ENCODE measurements at regions not wholly inside any gene's neighbourhood (a gene's known extent, or its start where the extent isn't known, plus 50 kb on each side); places are given as distances from the start of the nearest gene placed in this dataset.

- peaks cover 4% of the 10 kb centered on the region for H3K27me3 Mint-ChIP-seq (ENCODE audit: unreplicated experiment)
- peak overlapping the region; percentile 9 for H3K4me3 Mint-ChIP-seq (ENCODE audit: unreplicated experiment)
- H3K36me3 Mint-ChIP-seq (ENCODE audit: unreplicated experiment) = no peaks in the 10 kb centered on the region
- DNase-seq = no peak
- peaks cover 10% of the 10 kb centered on the region for H3K4me1 Mint-ChIP-seq (ENCODE audit: low read depth, unreplicated experiment)
- no peaks in the 10 kb centered on the region for H3K9me3 Mint-ChIP-seq (ENCODE audit: unreplicated experiment)
- H3K27ac Mint-ChIP-seq (ENCODE audit: unreplicated experiment) = peak overlapping the region; percentile 18
- TF ChIP-seq, protein P1, sequence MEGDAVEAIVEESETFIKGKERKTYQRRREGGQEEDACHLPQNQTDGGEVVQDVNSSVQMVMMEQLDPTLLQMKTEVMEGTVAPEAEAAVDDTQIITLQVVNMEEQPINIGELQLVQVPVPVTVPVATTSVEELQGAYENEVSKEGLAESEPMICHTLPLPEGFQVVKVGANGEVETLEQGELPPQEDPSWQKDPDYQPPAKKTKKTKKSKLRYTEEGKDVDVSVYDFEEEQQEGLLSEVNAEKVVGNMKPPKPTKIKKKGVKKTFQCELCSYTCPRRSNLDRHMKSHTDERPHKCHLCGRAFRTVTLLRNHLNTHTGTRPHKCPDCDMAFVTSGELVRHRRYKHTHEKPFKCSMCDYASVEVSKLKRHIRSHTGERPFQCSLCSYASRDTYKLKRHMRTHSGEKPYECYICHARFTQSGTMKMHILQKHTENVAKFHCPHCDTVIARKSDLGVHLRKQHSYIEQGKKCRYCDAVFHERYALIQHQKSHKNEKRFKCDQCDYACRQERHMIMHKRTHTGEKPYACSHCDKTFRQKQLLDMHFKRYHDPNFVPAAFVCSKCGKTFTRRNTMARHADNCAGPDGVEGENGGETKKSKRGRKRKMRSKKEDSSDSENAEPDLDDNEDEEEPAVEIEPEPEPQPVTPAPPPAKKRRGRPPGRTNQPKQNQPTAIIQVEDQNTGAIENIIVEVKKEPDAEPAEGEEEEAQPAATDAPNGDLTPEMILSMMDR (IDR thresholded peaks at IDR 0.05; ENCODE audit: partially characterized antibody, unreplicated experiment) = no peak
These were observed 55.5 kb upstream of the FSTL1 start for GRCh38 chr3:120506076-120506827.

GRCh38 chr3:120503727-120504616 lies 53.2 kb upstream of the FSTL1 start:
- Mint-ChIP-seq H3K27me3 (ENCODE audit: unreplicated experiment) (peaks cover 4% of the 10 kb centered on the region), H3K36me3 (ENCODE audit: unreplicated experiment) (no peaks in the 10 kb centered on the region), H3K27ac (ENCODE audit: unreplicated experiment) (no peak overlapping the region), H3K4me1 (ENCODE audit: low read depth, unreplicated experiment) (peaks cover 14% of the 10 kb centered on the region), H3K4me3 (ENCODE audit: unreplicated experiment) (no peak overlapping the region), H3K9me3 (ENCODE audit: unreplicated experiment) (no peaks in the 10 kb centered on the region)
- DNase-seq = no peak
- TF ChIP-seq, protein P1 (IDR thresholded peaks at IDR 0.05; ENCODE audit: partially characterized antibody, unreplicated experiment) = no peak

DNA sequence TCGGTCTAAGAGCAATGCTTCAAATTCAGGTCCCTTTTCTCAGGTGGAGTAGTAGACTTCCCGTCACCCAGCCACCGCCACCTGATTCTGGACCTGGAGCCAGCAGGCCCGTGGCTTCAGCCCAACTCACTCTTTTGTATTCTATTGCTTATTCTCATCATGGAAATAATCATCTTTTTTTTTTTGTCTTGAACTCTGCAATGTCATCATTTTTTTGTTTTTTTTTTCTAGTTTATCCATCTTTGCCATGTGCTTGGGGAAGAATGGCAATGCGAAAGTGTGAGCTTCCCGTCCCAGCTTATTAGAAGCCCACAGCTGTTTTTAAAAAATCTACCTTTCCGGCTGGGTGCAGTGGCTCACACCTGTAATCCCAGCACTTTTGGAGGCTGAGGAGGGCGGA lies 51.3 kb upstream of the FSTL1 start:
- H3K4me1 Mint-ChIP-seq (ENCODE audit: low read depth, unreplicated experiment) = peaks cover 11% of the 10 kb centered on the region
- H3K9me3 Mint-ChIP-seq (ENCODE audit: unreplicated experiment) = no peaks in the 10 kb centered on the region
- H3K27ac Mint-ChIP-seq (ENCODE audit: unreplicated experiment) = no peak overlapping the region
- no peak for DNase-seq
- H3K4me3 Mint-ChIP-seq (ENCODE audit: unreplicated experiment) = no peak overlapping the region
- TF ChIP-seq, protein P1 (IDR thresholded peaks at IDR 0.05; ENCODE audit: partially characterized antibody, unreplicated experiment) = no peak
- H3K36me3 Mint-ChIP-seq (ENCODE audit: unreplicated experiment) = no peaks in the 10 kb centered on the region
- H3K27me3 Mint-ChIP-seq (ENCODE audit: unreplicated experiment) = peaks cover 2% of the 10 kb centered on the region

Data from glutamatergic neuron (in vitro differentiated cells).